Liver (tissue), 3 donors: ENCODE measurements at regions not wholly inside any gene's neighbourhood (a gene's known extent, or its start where the extent isn't known, plus 50 kb on each side); places are given as distances from the start of the nearest gene placed in this dataset.

ENCODE experiments used
- EGR1 ChIP-seq, 2 donors: IDR thresholded peaks; 2 replicates each; pipeline ENCODE4 v1.6.1; 2016 to 2018; ENCODE audit warnings: antibody characterized with exemption in 2 of 2, low read depth in 2 of 2
- SP1 ChIP-seq: IDR thresholded peaks from 2 replicates; pipeline ENCODE4 v1.6.1; 2018; ENCODE audit warnings: antibody characterized with exemption, mild to moderate bottlenecking
- TF ChIP-seq, protein P1 (sequence below): IDR thresholded peaks from 2 replicates; pipeline ENCODE4 v1.6.1; 2016; ENCODE audit warnings: antibody characterized with exemption
- TF ChIP-seq, protein P2 (sequence below): fragments of 150-350 bp; IDR thresholded peaks from 2 replicates; pipeline ENCODE4 v1.5.1; 2017; ENCODE audit warnings: improper control_type of control experiment, low read depth, low read length; ENCODE audit not compliant: missing input control
- TF ChIP-seq, protein P3 (sequence below): IDR thresholded peaks from 2 replicates; pipeline ENCODE4 v1.6.1; 2016; ENCODE audit warnings: antibody characterized with exemption
- donor health status: healthy.
- donor health status: healthy.

DNA sequence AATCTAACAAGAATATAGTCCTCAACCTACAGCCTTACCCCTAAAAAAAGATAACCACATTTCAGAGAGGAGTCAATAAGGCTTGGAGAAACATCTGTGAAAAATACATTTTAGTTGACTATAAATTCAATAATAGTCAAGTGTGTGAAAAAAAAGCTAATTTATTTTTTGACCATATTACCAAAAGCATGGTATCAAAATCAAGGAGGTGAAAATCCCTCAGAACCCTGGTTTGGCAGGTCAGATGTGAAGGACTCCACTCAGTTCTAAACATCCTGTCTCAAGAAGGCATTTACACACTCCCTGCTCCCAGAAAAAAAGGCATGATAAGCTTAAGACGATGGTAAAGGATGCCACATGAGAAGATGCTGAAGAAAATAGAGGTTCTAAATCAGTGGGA is 745.1 kb upstream of the TENM3 start:
- TF ChIP-seq SP1: no peak
- TF ChIP-seq, protein P1, sequence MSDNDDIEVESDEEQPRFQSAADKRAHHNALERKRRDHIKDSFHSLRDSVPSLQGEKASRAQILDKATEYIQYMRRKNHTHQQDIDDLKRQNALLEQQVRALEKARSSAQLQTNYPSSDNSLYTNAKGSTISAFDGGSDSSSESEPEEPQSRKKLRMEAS: no peak
- TF ChIP-seq, protein P2, sequence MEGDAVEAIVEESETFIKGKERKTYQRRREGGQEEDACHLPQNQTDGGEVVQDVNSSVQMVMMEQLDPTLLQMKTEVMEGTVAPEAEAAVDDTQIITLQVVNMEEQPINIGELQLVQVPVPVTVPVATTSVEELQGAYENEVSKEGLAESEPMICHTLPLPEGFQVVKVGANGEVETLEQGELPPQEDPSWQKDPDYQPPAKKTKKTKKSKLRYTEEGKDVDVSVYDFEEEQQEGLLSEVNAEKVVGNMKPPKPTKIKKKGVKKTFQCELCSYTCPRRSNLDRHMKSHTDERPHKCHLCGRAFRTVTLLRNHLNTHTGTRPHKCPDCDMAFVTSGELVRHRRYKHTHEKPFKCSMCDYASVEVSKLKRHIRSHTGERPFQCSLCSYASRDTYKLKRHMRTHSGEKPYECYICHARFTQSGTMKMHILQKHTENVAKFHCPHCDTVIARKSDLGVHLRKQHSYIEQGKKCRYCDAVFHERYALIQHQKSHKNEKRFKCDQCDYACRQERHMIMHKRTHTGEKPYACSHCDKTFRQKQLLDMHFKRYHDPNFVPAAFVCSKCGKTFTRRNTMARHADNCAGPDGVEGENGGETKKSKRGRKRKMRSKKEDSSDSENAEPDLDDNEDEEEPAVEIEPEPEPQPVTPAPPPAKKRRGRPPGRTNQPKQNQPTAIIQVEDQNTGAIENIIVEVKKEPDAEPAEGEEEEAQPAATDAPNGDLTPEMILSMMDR: no peak
- TF ChIP-seq EGR1 (IDR thresholded peaks at IDR 0.05; ENCODE audit: low read depth in 2 of 2): no peak
- TF ChIP-seq, protein P3, sequence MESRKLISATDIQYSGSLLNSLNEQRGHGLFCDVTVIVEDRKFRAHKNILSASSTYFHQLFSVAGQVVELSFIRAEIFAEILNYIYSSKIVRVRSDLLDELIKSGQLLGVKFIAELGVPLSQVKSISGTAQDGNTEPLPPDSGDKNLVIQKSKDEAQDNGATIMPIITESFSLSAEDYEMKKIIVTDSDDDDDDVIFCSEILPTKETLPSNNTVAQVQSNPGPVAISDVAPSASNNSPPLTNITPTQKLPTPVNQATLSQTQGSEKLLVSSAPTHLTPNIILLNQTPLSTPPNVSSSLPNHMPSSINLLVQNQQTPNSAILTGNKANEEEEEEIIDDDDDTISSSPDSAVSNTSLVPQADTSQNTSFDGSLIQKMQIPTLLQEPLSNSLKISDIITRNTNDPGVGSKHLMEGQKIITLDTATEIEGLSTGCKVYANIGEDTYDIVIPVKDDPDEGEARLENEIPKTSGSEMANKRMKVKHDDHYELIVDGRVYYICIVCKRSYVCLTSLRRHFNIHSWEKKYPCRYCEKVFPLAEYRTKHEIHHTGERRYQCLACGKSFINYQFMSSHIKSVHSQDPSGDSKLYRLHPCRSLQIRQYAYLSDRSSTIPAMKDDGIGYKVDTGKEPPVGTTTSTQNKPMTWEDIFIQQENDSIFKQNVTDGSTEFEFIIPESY: no peak
